ENCODE measurements at regions not wholly inside any gene's neighbourhood (a gene's known extent, or its start where the extent isn't known, plus 50 kb on each side); places are given as distances from the start of the nearest gene placed in this dataset.

DNA sequence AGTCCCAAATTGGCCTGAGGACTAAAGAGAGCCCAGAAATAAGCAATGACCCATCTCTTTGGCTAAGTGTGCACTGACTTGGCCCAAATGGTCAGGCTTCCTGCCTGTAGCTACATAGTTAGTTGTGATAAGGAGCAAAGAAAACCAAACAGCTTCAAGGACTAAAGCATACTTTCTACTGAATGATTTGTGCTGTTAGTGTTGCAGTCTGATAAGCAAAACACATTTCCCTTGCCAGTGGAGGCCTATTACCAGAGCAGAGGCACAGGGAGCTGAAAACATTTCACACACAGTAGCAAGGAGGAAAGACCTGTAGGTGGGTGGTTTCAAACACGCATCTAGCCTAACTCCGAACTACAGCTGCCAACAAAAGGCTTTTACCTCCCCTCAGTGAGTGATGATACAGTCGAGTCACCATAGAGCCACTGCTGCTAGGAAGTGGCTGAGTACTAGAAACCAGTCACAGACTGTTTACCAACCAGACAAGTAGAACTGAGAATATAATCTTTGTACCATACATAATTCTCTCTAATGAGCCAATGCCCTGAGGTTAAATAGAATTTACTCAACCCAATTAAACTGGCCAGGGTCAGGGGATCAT, 222.3 kb upstream of the THBS1 start:
- Histone ChIP-seq H3K4me1 (ENCODE audit: control extremely low read depth in 1 of 4, control insufficient read depth in 4 of 4, insufficient read depth in 4 of 4, low read length in 3 of 4) (peaks cover 0 to 14% (median 0%) of the 10 kb centered on the region in 4 experiments), H3K27ac (ENCODE audit: insufficient read depth in 1 of 2, low read depth in 1 of 2, low read length in 2 of 2, poor library complexity in 1 of 2, severe bottlenecking in 2 of 2) (peak overlapping the region; percentile 6 to 69), H3K4me3 (ENCODE audit: control insufficient read depth in 1 of 7, extremely low read depth in 1 of 7, insufficient read depth in 4 of 7, low read depth in 2 of 7, low read length in 6 of 7) (no peak overlapping the region), H3K36me3 (ENCODE audit: control insufficient read depth in 4 of 4, insufficient read depth in 4 of 4, low read length in 3 of 4) (no peaks in the 10 kb centered on the region), H3K9me3 (ENCODE audit: control extremely low read depth in 1 of 5, control insufficient read depth in 4 of 5, insufficient read depth in 2 of 5, low read depth in 1 of 5, low read length in 4 of 5) (no peaks in the 10 kb centered on the region), H3K27me3 (replicated peaks in 2 of 5; ENCODE audit: control insufficient read depth in 4 of 5, insufficient read depth in 5 of 5, low read length in 4 of 5) (no peaks in the 10 kb centered on the region)
- no CpG with 5 or more reads among the region's 3 CpGs for WGBS (ENCODE audit: insufficient coverage)
- DNase-seq, result peak; percentile 30 to 73 (median 53)
- CTCF ChIA-PET, result no interaction called here
- POLR2A ChIA-PET, result no interaction called here

DNA sequence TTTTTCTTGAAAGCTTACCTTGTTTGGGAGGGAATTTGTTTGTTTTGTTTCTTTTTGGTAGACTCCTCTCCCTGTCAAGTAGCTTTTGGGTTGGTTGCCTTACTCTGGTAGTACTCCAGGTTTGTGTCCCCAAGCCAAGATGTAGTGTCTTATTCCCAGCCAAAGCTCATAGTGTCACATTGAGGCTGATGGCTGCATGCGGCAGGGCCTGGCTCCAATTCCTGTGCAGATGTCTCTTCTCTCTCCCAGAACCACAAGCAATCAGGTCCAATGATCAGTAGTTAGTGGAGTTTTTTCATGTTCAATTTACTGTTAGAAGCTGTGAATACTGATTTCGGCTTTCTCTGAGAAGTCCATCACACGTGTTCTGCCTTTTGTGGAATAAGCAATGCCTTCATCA, 221.1 kb upstream of the THBS1 start:
- Histone ChIP-seq H3K9me3 (ENCODE audit: control extremely low read depth in 1 of 5, control insufficient read depth in 4 of 5, insufficient read depth in 2 of 5, low read depth in 1 of 5, low read length in 4 of 5) (no peaks in the 10 kb centered on the region), H3K4me1 (ENCODE audit: control extremely low read depth in 1 of 4, control insufficient read depth in 4 of 4, insufficient read depth in 4 of 4, low read length in 3 of 4) (peaks cover 0 to 14% (median 0%) of the 10 kb centered on the region in 4 experiments), H3K36me3 (ENCODE audit: control insufficient read depth in 4 of 4, insufficient read depth in 4 of 4, low read length in 3 of 4) (no peaks in the 10 kb centered on the region), H3K4me3 (ENCODE audit: control insufficient read depth in 1 of 7, extremely low read depth in 1 of 7, insufficient read depth in 4 of 7, low read depth in 2 of 7, low read length in 6 of 7) (no peak overlapping the region), H3K27me3 (replicated peaks in 2 of 5; ENCODE audit: control insufficient read depth in 4 of 5, insufficient read depth in 5 of 5, low read length in 4 of 5) (no peaks in the 10 kb centered on the region), H3K27ac (ENCODE audit: insufficient read depth in 1 of 2, low read depth in 1 of 2, low read length in 2 of 2, poor library complexity in 1 of 2, severe bottlenecking in 2 of 2) (no peak overlapping the region)
- POLR2A ChIA-PET, result interaction anchor here (0.7 kb wide), 1 partner anchor 146 kb away, joined by 5 read pairs; no protein-coding TSS in a partner anchor
- WGBS (ENCODE audit: insufficient coverage), result 100% methylated on average over 1 of the region's 3 CpGs
- CTCF ChIA-PET, result no interaction called here
- no peak for DNase-seq

DNA sequence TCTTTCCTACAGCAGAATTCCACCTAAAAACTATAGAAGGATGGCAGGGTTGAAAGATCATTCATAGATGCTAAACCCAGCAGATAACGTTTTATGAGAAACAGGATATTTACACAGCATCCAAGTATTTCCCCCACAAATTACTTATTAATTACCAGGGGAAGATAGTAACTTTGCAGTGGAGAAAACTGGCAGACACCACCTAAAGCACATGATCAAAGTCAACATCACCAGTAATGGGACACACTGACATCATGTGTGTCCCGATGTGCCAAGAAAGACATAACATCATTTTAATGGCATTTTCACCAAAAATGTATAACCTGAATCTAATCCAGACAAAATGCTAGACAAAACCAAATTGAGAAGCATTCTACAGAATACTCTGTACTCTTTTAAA, 220.4 kb upstream of the THBS1 start:
- no peaks in the 10 kb centered on the region for H3K27me3 ChIP-seq (replicated peaks in 2 of 5; ENCODE audit: control insufficient read depth in 4 of 5, insufficient read depth in 5 of 5, low read length in 4 of 5)
- DNase-seq, result no peak
- 100% methylated on average over 1 of the region's 2 CpGs for WGBS (ENCODE audit: insufficient coverage)
- POLR2A ChIA-PET, result no interaction called here
- no peaks in the 10 kb centered on the region for H3K9me3 ChIP-seq (ENCODE audit: control extremely low read depth in 1 of 5, control insufficient read depth in 4 of 5, insufficient read depth in 2 of 5, low read depth in 1 of 5, low read length in 4 of 5)
- CTCF ChIA-PET, result no interaction called here
- H3K4me1 ChIP-seq (ENCODE audit: control extremely low read depth in 1 of 4, control insufficient read depth in 4 of 4, insufficient read depth in 4 of 4, low read length in 3 of 4), result peaks cover 0 to 14% (median 0%) of the 10 kb centered on the region in 4 experiments
- no peak overlapping the region for H3K4me3 ChIP-seq (ENCODE audit: control insufficient read depth in 1 of 7, extremely low read depth in 1 of 7, insufficient read depth in 4 of 7, low read depth in 2 of 7, low read length in 6 of 7)
- H3K27ac ChIP-seq (ENCODE audit: insufficient read depth in 1 of 2, low read depth in 1 of 2, low read length in 2 of 2, poor library complexity in 1 of 2, severe bottlenecking in 2 of 2), result no peak overlapping the region
- no peaks in the 10 kb centered on the region for H3K36me3 ChIP-seq (ENCODE audit: control insufficient read depth in 4 of 4, insufficient read depth in 4 of 4, low read length in 3 of 4)

DNA sequence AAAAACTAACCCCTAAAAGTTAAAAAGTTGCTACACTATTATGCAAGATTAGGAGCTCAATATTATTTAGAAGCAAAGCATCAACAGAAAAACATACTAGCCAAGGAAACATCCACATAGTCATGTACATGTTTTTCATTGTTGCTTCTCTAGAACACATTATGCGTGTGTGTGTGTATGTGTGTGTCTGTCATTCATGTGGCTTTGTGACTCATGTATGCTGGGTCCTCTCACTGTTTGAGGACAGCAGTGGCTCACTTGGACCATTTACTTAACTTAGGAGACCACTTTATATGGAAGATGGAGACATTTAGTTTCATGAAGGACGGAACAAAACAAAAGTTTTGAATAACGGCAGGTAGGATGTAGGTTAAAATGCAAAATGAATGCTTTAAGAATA, 219.4 kb upstream of the THBS1 start:
- Histone ChIP-seq H3K27me3 (replicated peaks in 2 of 5; ENCODE audit: control insufficient read depth in 4 of 5, insufficient read depth in 5 of 5, low read length in 4 of 5) (no peaks in the 10 kb centered on the region), H3K9me3 (ENCODE audit: control extremely low read depth in 1 of 5, control insufficient read depth in 4 of 5, insufficient read depth in 2 of 5, low read depth in 1 of 5, low read length in 4 of 5) (no peaks in the 10 kb centered on the region), H3K27ac (ENCODE audit: insufficient read depth in 1 of 2, low read depth in 1 of 2, low read length in 2 of 2, poor library complexity in 1 of 2, severe bottlenecking in 2 of 2) (no peak overlapping the region), H3K4me3 (ENCODE audit: control insufficient read depth in 1 of 7, extremely low read depth in 1 of 7, insufficient read depth in 4 of 7, low read depth in 2 of 7, low read length in 6 of 7) (no peak overlapping the region), H3K4me1 (ENCODE audit: control extremely low read depth in 1 of 4, control insufficient read depth in 4 of 4, insufficient read depth in 4 of 4, low read length in 3 of 4) (peaks cover 0 to 14% (median 0%) of the 10 kb centered on the region in 4 experiments), H3K36me3 (ENCODE audit: control insufficient read depth in 4 of 4, insufficient read depth in 4 of 4, low read length in 3 of 4) (no peaks in the 10 kb centered on the region)
- no CpG with 5 or more reads among the region's 3 CpGs for WGBS (ENCODE audit: insufficient coverage)
- DNase-seq, result peak in 1 of 3 donors; percentile 19
- ChIA-PET CTCF (no interaction called here), POLR2A (no interaction called here)

DNA sequence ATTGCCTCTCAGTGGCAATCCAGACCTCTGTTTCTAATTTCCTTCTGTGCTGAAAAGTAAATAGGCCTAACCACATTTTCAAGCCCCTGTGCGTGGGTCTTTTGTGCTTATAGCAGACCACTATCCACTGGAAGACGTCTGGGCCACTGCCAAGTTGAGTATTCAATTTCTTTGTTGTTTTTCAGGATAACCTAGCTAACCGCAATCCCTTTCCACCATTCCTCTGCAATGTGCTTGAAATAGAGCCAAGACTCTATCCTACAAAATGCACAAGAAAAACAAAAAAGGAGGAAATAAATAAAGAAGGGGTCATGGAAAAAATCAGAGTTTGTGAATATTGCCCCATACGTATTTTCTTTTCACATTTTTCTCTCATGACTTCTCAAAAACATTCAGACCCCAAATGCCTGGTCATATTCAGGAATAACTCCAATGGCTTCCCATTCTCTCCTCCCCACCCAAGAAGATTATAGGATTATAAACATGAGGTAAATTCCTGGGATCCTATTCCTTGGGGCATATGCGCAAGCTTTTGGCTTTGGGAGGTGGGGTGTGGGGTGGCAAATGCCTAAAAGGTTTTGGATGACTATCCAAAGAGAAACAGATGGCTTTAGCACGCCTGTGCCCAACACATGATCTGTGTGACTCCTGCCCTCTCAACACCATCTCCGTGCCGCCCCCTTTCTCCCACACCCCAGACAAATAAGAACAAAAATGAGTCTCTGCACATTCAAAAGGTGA, 217.9 kb upstream of the THBS1 start:
- ChIA-PET CTCF (no interaction called here), POLR2A (no interaction called here)
- H3K27me3 ChIP-seq (replicated peaks in 2 of 5; ENCODE audit: control insufficient read depth in 4 of 5, insufficient read depth in 5 of 5, low read length in 4 of 5), result no peaks in the 10 kb centered on the region
- DNase-seq, result no peak
- H3K27ac ChIP-seq (ENCODE audit: insufficient read depth in 1 of 2, low read depth in 1 of 2, low read length in 2 of 2, poor library complexity in 1 of 2, severe bottlenecking in 2 of 2), result no peak overlapping the region
- no peak overlapping the region for H3K4me3 ChIP-seq (ENCODE audit: control insufficient read depth in 1 of 7, extremely low read depth in 1 of 7, insufficient read depth in 4 of 7, low read depth in 2 of 7, low read length in 6 of 7)
- no peaks in the 10 kb centered on the region for H3K36me3 ChIP-seq (ENCODE audit: control insufficient read depth in 4 of 4, insufficient read depth in 4 of 4, low read length in 3 of 4)
- 98% methylated on average over 5 of the region's 8 CpGs for WGBS (ENCODE audit: insufficient coverage)
- H3K4me1 ChIP-seq (ENCODE audit: control extremely low read depth in 1 of 4, control insufficient read depth in 4 of 4, insufficient read depth in 4 of 4, low read length in 3 of 4), result peaks cover 0 to 11% (median 0%) of the 10 kb centered on the region in 4 experiments
- H3K9me3 ChIP-seq (ENCODE audit: control extremely low read depth in 1 of 5, control insufficient read depth in 4 of 5, insufficient read depth in 2 of 5, low read depth in 1 of 5, low read length in 4 of 5), result no peaks in the 10 kb centered on the region

DNA sequence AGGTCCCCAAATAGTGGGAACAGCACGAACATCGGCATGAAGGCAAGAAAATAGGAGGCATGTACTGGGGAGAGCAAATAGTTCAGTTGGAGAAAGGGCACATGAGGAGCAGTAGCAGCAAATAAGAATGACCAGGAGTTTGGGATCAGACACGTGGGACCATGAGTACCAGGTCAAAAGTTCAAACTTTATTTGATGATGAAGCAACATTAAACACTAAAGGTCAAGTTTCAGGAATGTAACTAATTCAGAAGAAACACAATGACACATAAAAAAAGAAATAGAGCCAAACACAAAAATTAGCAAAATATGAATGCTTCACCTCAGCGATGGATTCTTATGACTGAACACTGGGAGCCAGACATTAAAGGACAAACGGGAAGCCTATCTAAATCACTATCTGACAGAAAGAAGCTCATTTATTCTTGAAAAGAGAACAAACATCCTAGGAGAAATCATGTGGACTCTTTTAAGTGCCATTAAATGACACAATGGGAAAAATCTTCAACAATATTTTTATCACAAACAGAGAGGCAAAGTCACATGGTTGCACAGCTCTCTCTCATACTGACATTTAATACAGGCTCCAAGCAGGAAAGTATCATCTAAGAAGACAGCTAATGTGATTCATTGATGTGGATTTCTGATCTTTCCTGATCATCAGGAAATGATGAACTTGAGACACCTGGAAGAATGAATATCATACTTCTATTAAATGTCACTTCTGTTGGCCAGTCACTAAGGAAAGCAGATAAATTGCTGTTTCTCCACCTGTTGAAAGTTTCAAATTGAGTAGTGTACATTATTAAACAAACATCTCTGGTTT, 216.9 kb upstream of the THBS1 start:
- Histone ChIP-seq H3K27me3 (replicated peaks in 2 of 5; ENCODE audit: control insufficient read depth in 4 of 5, insufficient read depth in 5 of 5, low read length in 4 of 5) (no peaks in the 10 kb centered on the region), H3K4me1 (ENCODE audit: control extremely low read depth in 1 of 4, control insufficient read depth in 4 of 4, insufficient read depth in 4 of 4, low read length in 3 of 4) (peaks cover 0 to 2% (median 0%) of the 10 kb centered on the region in 4 experiments), H3K4me3 (ENCODE audit: control insufficient read depth in 1 of 7, extremely low read depth in 1 of 7, insufficient read depth in 4 of 7, low read depth in 2 of 7, low read length in 6 of 7) (no peak overlapping the region), H3K27ac (ENCODE audit: insufficient read depth in 1 of 2, low read depth in 1 of 2, low read length in 2 of 2, poor library complexity in 1 of 2, severe bottlenecking in 2 of 2) (no peak overlapping the region), H3K9me3 (ENCODE audit: control extremely low read depth in 1 of 5, control insufficient read depth in 4 of 5, insufficient read depth in 2 of 5, low read depth in 1 of 5, low read length in 4 of 5) (peaks cover 0 to 3% (median 0%) of the 10 kb centered on the region in 5 experiments), H3K36me3 (ENCODE audit: control insufficient read depth in 4 of 4, insufficient read depth in 4 of 4, low read length in 3 of 4) (no peaks in the 10 kb centered on the region)
- WGBS (ENCODE audit: insufficient coverage), result 100% methylated on average over 3 of the region's 5 CpGs
- ChIA-PET POLR2A (no interaction called here), CTCF (no interaction called here)
- no peak for DNase-seq

DNA sequence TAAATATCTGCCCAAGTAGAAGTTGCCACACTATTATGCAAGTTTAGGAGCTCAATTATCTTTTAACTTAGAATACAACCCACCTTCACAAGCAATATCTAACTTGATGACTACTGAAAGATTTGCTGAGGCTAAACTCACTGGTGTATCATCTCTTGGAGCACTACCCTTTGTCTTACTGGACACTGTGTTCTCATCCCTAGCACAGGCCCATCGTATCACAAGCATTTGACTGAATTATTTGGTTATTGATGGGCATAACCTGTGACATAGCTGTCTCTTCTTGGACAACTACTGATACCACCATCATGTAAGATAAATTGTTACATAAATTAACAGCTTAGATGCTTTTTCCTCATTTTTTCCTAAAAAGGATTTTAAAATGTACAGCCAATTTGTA, 216.2 kb upstream of the THBS1 start:
- Histone ChIP-seq H3K36me3 (ENCODE audit: control insufficient read depth in 4 of 4, insufficient read depth in 4 of 4, low read length in 3 of 4) (no peaks in the 10 kb centered on the region), H3K4me1 (ENCODE audit: control extremely low read depth in 1 of 4, control insufficient read depth in 4 of 4, insufficient read depth in 4 of 4, low read length in 3 of 4) (no peaks in the 10 kb centered on the region), H3K27me3 (replicated peaks in 2 of 5; ENCODE audit: control insufficient read depth in 4 of 5, insufficient read depth in 5 of 5, low read length in 4 of 5) (no peaks in the 10 kb centered on the region), H3K4me3 (ENCODE audit: control insufficient read depth in 1 of 7, extremely low read depth in 1 of 7, insufficient read depth in 4 of 7, low read depth in 2 of 7, low read length in 6 of 7) (no peak overlapping the region), H3K27ac (ENCODE audit: insufficient read depth in 1 of 2, low read depth in 1 of 2, low read length in 2 of 2, poor library complexity in 1 of 2, severe bottlenecking in 2 of 2) (no peak overlapping the region), H3K9me3 (ENCODE audit: control extremely low read depth in 1 of 5, control insufficient read depth in 4 of 5, insufficient read depth in 2 of 5, low read depth in 1 of 5, low read length in 4 of 5) (peaks cover 0 to 7% (median 0%) of the 10 kb centered on the region in 5 experiments)
- DNase-seq, result no peak
- ChIA-PET POLR2A (no interaction called here), CTCF (no interaction called here)
- no CpG with 5 or more reads among the region's 1 CpG for WGBS (ENCODE audit: insufficient coverage)
